GM12874 (cell line): ENCODE measurements at regions not wholly inside any gene's neighbourhood (a gene's known extent, or its start where the extent isn't known, plus 50 kb on each side); places are given as distances from the start of the nearest gene placed in this dataset.

ENCODE experiments used
- CTCF ChIP-seq: IDR thresholded peaks from 2 replicates; pipeline ENCODE4 v1.5.1; 2011; ENCODE audit warnings: low read depth, mild to moderate bottlenecking, control low read depth, low read length, moderate library complexity; ENCODE audit not compliant: insufficient read depth

DNA sequence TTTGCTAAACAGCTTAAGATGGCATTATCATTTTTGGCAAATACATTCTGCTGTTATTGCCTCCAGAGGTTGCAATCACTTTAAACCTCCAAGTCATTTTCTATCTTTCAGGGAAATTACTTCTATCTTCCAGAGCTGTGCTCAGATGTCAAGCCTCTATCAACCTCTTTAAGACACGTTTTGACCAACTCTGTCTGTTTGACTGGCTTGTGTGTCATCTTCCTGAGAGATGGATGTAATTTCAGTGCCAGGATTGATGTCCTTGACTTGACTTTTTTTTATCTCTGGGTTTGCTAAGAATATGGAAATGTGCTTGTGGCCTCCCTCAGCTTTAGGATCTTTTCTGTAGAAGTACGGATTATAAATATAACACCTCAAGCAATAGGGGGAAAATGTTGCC lies 263.4 kb downstream of the GLUD2 start:
- TF ChIP-seq CTCF, result no peak

DNA sequence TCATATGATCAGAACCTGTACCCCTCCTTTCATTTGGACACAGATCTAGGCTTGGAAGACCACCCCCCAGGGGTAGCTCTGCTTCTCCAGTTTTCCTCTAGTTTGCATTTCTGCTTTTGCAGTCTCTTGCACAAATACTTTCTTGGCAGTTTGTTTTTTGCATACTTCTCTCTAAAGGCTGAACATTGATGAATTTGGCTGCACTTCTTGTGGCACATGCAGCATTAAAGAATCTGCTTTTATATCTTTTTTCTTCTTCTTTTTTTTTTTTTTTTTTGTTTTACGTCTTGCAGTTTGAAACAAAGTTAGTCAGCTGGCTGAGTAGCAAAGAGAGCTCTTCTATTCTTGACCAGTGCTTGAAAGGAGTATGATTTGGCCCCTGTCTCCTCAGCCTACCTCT lies 273.0 kb downstream of the GLUD2 start:
- no peak for TF ChIP-seq CTCF

GRCh38 chrX:121322159-121322558 lies 274.7 kb downstream of the GLUD2 start:
- no peak for TF ChIP-seq CTCF

DNA sequence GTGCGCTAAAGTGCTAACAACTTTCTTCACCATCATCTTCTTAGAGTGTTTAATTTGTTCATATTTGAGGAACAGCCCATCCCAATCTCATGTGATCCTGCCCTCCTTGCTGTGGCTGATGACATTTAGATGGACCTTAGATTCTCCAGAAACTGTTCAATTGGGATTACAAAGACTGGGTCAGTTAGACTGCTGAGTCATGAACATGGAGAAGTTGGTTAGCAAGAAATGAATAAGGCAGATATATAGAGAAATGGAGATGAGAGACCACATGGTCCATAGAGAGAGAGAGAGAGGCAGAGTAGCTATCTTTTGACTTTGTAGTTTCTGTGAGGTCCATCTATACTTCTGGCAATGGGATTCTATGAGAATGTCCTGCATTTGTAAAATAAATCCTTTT lies 275.9 kb downstream of the GLUD2 start:
- TF ChIP-seq CTCF, result no peak

- no peak for TF ChIP-seq CTCF
Measured at GRCh38 chrX:121333942-121334341, 286.5 kb downstream of the GLUD2 start.

DNA sequence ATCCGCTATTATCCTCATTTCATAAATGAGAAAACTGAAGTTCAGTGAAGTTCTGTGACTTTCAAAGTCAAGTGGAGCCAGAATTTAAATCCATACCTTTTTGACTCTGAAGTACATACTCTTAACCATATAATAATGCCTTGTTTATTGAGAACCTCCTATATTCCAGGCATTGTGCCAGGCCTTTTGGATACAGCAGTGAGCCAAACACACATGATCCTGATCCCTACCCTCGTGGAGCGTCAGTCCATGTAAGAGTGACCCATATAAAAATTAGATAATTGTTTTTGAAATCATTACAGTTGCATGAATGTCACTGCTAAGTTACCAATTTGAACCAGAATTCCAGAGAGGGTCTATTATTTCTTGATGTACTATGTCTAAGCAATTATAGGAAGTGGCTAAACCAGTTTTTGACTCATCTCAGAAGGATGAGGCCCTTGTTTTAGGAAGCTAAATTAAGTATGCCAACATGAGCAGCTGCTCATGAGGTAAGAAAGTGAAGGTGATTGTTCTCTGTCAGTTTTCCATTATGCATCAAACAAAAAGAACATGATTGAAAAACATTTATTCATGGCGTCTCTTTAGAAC lies 289.5 kb downstream of the GLUD2 start:
- TF ChIP-seq CTCF, result no peak

- no peak for TF ChIP-seq CTCF
Measured at GRCh38 chrX:121337816-121338215, 290.4 kb downstream of the GLUD2 start.
